Midbrain (tissue), 1 donor: ENCODE measurements at regions not wholly inside any gene's neighbourhood (a gene's known extent, or its start where the extent isn't known, plus 50 kb on each side); places are given as distances from the start of the nearest gene placed in this dataset.

Experiments
- DNase-seq: peaks from one replicate; lab custom pipeline; 2025; lab: John Stamatoyannopoulos, UW

DNA sequence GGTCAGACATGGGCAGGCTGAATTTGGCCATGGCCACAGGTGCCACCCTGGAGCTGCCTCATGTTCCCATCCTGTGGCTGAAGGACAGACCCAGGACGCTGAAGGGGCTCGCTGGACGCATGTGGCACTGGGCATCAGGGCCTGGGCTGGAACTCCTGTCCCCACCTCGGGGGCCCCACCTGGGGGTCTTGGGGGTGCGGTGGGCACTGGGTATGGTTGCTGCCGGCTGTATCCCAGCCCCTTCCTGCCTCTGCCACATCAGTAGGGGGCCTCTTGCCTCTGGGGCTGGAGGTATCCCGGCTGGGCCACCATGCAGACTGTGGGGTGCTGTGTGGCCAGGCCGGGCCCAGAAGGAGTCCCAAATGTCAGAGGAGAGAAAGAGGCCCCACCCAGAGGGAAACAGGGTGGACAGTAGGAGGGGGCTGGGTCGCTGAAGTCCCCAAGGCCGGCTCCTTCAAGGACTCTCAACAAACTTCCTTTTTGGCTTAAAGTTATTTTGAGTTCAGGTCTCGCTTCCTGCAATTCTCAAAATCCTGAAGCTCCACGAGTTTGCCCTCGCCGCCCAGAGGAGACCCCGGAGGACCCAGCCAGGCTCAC is 78.7 kb downstream of the SIK1 start:
- DNase-seq = no peak

GRCh38 chr21:43347461-43348169 is 79.3 kb downstream of the SIK1 start:
- no peak for DNase-seq

DNA sequence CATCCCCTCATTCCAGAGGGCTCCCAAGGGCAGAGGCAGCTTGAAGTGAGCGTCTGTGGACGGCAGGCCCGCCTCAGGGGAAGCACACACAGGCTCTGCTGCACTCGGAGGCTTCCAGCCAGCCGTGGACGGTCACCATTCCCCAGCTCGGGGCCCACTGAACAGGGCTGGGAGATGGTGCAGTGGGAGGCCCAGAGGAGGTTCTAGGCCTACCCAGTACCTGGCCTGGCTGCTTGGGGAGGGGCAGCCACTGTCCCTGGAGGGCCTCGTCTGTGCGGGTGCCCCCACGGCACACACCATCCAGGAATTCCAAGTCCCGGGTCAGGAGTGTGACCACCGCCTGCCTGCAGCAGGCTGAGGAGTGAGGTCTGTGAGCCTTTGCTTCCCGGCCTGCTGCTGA is 80.4 kb downstream of the SIK1 start:
- no peak for DNase-seq

DNA sequence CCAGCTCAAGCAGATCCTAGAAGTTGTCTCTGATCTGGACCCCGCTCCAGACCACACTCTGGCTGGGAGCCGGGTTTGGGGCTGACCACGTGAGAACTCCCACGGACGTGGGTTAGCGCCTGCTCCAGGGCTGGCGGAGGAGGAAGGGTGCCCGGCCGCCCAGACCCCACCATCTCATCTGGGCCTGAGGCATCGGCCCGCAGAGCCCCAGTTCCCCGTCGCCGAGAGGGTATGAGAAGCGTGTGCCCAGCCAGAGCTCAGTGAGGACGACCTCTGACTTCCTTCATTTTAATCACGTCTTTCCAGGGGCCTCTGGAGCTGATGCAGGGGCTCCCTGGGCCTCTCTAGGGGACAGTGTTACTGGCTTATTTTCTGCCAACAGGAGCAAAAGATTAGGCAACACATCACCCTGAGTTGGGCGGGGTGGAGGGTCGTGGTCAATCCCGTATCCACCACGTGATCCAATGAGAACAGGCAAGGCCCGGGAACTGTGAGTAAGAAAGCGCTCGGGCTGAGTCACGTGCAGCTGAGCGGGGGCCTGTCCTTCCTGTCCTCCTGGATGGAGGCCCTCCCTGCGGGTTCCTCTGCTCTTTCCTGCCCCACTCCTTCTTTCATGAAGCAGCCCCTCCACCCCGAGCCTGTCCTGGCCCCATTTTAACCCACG is 81.1 kb downstream of the SIK1 start:
- no peak for DNase-seq

GRCh38 chr21:43345046-43345745 is 81.7 kb downstream of the SIK1 start:
- no peak for DNase-seq

- no peak for DNase-seq
Measured at GRCh38 chr21:43343992-43344886, 82.7 kb downstream of the SIK1 start.

GRCh38 chr21:43343095-43343991 is 83.6 kb downstream of the SIK1 start:
- DNase-seq = no peak

DNA sequence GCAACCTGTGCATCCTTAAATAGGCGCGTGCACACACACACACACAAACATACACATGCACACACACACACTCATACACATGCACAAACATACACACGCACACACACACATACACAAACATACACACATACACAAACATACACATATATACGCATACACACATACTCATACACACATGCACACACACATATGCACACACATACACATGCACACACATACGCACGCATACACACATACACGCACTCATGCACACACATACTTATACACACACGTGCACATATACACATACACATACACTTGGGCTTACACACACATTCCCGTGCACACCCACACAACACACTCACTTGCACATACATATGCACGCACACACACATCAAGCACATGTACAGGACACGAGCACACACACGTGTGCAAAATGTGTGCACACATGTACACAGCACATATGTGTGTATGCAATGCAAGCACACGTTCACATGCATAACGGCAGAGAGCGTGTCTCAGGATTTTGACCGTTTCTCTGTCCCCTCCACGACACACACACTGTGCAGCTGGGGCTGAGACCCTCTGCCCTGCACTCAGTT is 84.5 kb downstream of the SIK1 start:
- DNase-seq = no peak

DNA sequence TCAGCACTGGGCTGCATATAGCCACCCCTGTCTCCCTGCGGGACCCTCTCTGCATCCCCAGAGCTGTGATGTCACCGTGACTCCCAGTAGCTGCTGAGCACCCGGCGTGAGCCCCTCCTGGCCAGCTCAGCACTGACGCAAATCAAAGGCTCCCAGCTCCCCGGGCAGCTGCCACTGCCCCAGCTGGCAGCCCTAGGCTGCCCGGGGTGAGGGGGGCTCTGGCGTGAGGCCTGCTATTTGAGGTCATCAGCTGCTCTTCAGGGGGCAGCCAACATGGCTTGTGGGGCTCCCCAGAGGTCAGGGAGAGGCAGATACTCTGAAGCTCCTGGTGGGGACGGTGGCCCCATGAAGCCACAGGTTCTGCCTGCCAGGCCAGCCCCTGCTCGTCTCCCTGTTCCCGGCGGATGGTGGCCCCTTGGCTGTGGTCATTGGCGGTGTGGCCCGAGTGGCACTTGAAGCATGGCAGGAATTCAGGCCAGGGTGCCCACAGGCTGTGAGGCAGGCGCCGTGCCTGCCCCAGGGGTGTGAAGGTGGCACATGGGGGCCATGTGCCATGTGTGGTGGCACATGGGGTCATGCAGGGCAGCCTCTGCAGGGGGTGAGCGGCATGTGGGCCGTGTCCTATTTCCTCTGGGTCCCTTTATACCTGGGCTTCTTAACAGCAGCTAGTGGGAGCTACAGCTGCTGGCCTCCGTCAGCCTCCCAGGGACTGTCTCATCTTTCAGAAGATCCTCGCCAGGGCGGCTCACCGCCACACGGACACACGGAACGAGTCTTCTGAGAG is 85.4 kb downstream of the SIK1 start:
- DNase-seq = no peak

DNA sequence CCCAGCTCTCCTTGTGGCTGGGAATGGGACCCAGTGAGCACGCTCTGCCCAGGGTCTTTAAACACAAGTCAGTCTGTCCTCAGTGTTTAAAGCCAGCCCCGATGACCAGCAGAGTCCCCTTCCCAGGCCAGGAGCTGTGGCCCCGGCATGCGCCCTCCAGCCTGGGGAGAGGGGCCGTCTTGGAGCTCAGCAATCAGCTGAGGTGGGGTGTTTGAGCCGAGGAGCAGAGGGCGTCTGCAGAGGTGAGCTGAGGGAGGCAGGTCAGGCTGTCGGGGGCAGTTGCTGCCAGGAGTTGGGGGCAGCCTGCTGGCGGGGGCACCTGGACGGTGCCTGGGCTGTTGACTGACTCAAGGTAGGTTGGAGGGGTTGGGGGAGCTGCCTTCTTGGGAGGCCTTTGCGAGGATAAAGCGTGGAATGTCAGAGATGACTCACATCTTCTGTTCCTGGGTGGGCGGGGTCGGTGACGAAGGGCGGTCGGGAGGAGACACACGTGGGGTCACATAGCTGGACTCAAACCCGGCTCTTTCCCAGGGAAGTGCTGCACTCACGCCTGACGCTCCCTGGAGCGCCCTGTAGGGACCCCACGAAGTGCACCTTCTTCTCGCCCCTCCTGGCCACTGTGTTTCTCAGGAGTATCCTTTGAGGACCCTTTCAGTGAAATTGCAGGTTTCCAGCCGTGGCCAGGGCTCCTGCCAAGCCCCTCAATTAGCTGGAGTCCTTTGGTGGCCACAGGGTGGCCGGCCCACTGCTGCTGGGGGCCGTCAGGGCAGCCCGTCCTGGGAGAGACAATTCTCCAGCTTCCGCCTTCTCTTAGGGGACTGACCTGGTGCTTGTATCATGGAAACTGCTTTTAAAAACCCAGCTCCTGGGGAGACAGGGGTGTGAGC is 86.2 kb downstream of the SIK1 start:
- DNase-seq = no peak

DNA sequence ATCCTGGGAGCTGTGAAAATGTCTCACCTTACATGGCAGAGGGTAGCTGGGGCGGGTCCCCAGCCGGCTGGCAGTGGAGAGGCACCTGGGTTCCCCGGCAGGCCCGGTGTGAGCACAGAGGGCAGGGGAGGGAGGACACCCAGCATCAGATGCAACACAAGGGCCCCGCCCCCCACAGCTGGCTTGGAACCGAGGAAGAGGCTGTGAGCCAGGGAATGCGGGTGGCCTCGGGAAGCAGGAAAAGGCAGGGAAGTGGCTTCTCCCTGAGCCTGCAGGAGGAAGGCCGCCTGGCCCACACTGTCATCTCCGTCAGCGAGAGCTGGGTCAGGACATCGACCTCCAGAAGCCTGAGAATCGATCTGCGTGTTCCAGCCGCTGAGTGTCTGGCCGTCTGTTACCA is 87.3 kb downstream of the SIK1 start:
- DNase-seq = no peak

- no peak for DNase-seq
Measured at GRCh38 chr21:43338951-43339350, 88.0 kb downstream of the SIK1 start.

DNA sequence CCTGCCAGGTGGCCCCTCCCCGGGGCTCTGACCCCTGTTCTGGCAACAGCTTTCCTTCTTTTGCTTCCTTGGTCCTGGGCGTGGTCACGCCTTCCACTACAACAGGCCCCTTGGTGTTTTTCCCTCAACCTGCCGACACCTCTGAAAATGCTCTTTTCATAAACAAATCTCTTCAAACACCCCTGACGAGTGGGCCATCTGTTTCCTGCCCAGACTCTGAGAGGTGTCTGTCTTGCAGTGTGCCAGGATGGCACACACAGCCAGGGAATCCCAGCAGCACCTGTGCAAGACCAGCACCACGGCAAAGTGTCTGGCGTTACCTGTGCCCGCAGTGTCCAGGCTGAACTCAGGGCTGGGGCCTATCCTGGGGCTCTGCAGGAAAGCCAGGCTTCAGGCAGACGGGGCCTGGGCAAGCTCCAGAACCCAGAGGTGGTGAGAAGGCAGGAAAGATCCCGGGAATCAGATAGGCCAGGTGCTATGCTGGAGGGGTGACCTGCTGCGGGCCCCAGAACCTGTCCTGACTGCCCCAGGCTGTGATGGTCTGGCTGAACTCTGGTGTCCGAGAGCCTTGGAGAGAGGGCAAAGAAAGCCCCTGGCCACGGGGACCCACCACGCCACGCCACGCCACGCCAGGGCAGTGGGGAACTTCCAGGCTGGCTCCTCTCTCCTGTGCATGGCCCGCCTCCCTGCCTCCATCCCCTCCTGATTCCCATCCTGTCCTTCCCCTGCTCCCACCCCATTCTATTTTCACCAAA is 88.9 kb downstream of the SIK1 start:
- no peak for DNase-seq

DNA sequence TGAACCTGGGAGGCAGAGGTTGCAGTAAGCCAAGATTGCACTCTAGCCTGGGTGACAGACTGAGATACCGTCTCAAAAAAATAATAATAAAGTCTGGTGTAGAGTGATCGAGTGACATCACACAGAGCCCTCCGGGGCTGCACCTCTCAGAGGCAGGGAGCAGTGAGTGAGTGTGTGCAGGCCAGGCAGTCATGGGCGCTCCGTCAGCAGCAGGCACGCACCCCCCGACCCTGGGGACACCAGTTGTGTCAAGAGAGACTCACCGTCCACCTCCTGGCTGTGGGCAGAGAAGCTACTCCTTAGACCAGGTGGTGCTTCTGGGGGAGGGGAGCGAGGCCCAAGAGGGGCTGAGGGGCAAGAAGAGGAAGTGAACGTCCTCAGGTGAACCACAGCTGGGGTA is 91.8 kb downstream of the SIK1 start:
- DNase-seq = no peak

GRCh38 chr21:43334214-43334958 is 92.5 kb downstream of the SIK1 start:
- no peak for DNase-seq

- DNase-seq = no peak
Measured at GRCh38 chr21:43333298-43334062, 93.5 kb downstream of the SIK1 start.
